HepG2 (cell line): ENCODE measurements at regions not wholly inside any gene's neighbourhood (a gene's known extent, or its start where the extent isn't known, plus 50 kb on each side); places are given as distances from the start of the nearest gene placed in this dataset.

Experiments
- ARNTL ChIP-seq: sonication (generic); formaldehyde crosslinking; IDR thresholded peaks from 2 replicates; pipeline ENCODE4 v1.4.0; 2020; ENCODE audit warnings: mild to moderate bottlenecking, missing genetic modification reagents
- CEBPG ChIP-seq: IDR thresholded peaks from 2 replicates; pipeline ENCODE4 v1.6.1; 2016
- CREB1 ChIP-seq, 2 experiments: fragments of 450-650 bp in 1 of 2; IDR thresholded peaks; 2 replicates each; pipeline ENCODE4 v1.6.1; 2016 to 2017; ENCODE audit warnings: control low read depth in 1 of 2, mild to moderate bottlenecking in 1 of 2, missing compliant biosample characterization in 1 of 2, missing genetic modification characterization in 1 of 2
- ESRRA ChIP-seq: sonication (generic); formaldehyde crosslinking; IDR thresholded peaks from 2 replicates; pipeline ENCODE4 v1.5.1; 2020; ENCODE audit warnings: mild to moderate bottlenecking, low read depth, missing genetic modification reagents
- ETV5 ChIP-seq: IDR thresholded peaks from 2 replicates; pipeline ENCODE4 v1.6.1; 2018; ENCODE audit warnings: missing biosample characterization, missing genetic modification reagents, inconsistent platforms, borderline replicate concordance
- FOXP1 ChIP-seq, 2 experiments: fragments of 450-650 bp in 1 of 2; IDR thresholded peaks; 2 replicates each; pipeline ENCODE4 v1.6.1; 2017 to 2018; ENCODE audit warnings: antibody characterized with exemption in 1 of 2
- GATAD2A ChIP-seq: IDR thresholded peaks from 2 replicates; pipeline ENCODE4 v1.6.1; 2016
- HIVEP1 ChIP-seq: sonication (generic); formaldehyde crosslinking; IDR thresholded peaks from 2 replicates; pipeline ENCODE4 v1.4.0; 2020; ENCODE audit warnings: mild to moderate bottlenecking, missing genetic modification reagents
- KAT7 ChIP-seq: IDR thresholded peaks from 2 replicates; pipeline ENCODE4 v1.6.1; 2018; ENCODE audit warnings: borderline replicate concordance, missing compliant biosample characterization
- KLF11 ChIP-seq: IDR thresholded peaks from 2 replicates; pipeline ENCODE4 v1.6.1; 2016; ENCODE audit warnings: missing compliant biosample characterization
- NFYB ChIP-seq: sonication (generic); formaldehyde crosslinking; IDR thresholded peaks from 2 replicates; pipeline ENCODE4 v1.4.0; 2020; ENCODE audit warnings: missing genetic modification reagents
- NR2C2 ChIP-seq: sonication (generic); formaldehyde crosslinking; IDR thresholded peaks from 2 replicates; pipeline ENCODE4 v1.4.0; 2020; ENCODE audit warnings: missing genetic modification reagents, mild to moderate bottlenecking, moderate library complexity, borderline replicate concordance
- PHF8 ChIP-seq: sonication (generic); formaldehyde crosslinking; IDR thresholded peaks from 2 replicates; pipeline ENCODE4 v1.5.0; 2020; ENCODE audit warnings: missing genetic modification reagents
- TAF1 ChIP-seq: sonication (generic); formaldehyde crosslinking; IDR thresholded peaks from 2 replicates; pipeline ENCODE4 v1.4.0; 2020; ENCODE audit warnings: missing genetic modification reagents
- ZBTB21 ChIP-seq: sonication (generic); formaldehyde crosslinking; IDR thresholded peaks from 2 replicates; pipeline ENCODE4 v1.4.0; 2020; ENCODE audit warnings: missing genetic modification reagents
- ZBTB34 ChIP-seq: sonication (generic); formaldehyde crosslinking; IDR thresholded peaks from 2 replicates; pipeline ENCODE4 v1.8.0; 2022; ENCODE audit warnings: mild to moderate bottlenecking, missing genetic modification reagents
- ZNF350 ChIP-seq: sonication (generic); formaldehyde crosslinking; IDR thresholded peaks from 2 replicates; pipeline ENCODE4 v1.4.0; 2020; ENCODE audit warnings: mild to moderate bottlenecking, low read depth, missing genetic modification reagents, borderline replicate concordance
- ZNF367 ChIP-seq: sonication (generic); formaldehyde crosslinking; IDR thresholded peaks from 2 replicates; pipeline ENCODE4 v1.4.0; 2020; ENCODE audit warnings: missing genetic modification reagents, borderline replicate concordance
- ZNF383 ChIP-seq: sonication (generic); formaldehyde crosslinking; IDR thresholded peaks from 2 replicates; pipeline ENCODE4 v1.4.0; 2020; ENCODE audit warnings: missing genetic modification reagents, mild to moderate bottlenecking, borderline replicate concordance
- ZNF446 ChIP-seq: sonication (generic); formaldehyde crosslinking; IDR thresholded peaks from 2 replicates; pipeline ENCODE4 v1.5.0; 2020; ENCODE audit warnings: mild to moderate bottlenecking, missing genetic modification reagents
- ZNF619 ChIP-seq: sonication (generic); formaldehyde crosslinking; IDR thresholded peaks from 2 replicates; pipeline ENCODE4 v1.4.0; 2020; ENCODE audit warnings: mild to moderate bottlenecking, missing genetic modification reagents
- ZNF713 ChIP-seq: sonication (generic); formaldehyde crosslinking; IDR thresholded peaks from 2 replicates; pipeline ENCODE4 v1.4.0; 2020; ENCODE audit warnings: mild to moderate bottlenecking, missing genetic modification reagents
- ZNF737 ChIP-seq: sonication (generic); formaldehyde crosslinking; IDR thresholded peaks from 2 replicates; pipeline ENCODE4 v1.5.0; 2020; ENCODE audit warnings: missing genetic modification reagents, mild to moderate bottlenecking, borderline replicate concordance
- TF ChIP-seq, protein P1 (sequence below): IDR thresholded peaks from 2 replicates; pipeline ENCODE4 v1.6.1; 2016; ENCODE audit warnings: low read depth
- TF ChIP-seq, protein P2 (sequence below): IDR thresholded peaks from 2 replicates; pipeline ENCODE4 v1.6.1; 2016; ENCODE audit warnings: missing genetic modification reagents, missing compliant biosample characterization

DNA sequence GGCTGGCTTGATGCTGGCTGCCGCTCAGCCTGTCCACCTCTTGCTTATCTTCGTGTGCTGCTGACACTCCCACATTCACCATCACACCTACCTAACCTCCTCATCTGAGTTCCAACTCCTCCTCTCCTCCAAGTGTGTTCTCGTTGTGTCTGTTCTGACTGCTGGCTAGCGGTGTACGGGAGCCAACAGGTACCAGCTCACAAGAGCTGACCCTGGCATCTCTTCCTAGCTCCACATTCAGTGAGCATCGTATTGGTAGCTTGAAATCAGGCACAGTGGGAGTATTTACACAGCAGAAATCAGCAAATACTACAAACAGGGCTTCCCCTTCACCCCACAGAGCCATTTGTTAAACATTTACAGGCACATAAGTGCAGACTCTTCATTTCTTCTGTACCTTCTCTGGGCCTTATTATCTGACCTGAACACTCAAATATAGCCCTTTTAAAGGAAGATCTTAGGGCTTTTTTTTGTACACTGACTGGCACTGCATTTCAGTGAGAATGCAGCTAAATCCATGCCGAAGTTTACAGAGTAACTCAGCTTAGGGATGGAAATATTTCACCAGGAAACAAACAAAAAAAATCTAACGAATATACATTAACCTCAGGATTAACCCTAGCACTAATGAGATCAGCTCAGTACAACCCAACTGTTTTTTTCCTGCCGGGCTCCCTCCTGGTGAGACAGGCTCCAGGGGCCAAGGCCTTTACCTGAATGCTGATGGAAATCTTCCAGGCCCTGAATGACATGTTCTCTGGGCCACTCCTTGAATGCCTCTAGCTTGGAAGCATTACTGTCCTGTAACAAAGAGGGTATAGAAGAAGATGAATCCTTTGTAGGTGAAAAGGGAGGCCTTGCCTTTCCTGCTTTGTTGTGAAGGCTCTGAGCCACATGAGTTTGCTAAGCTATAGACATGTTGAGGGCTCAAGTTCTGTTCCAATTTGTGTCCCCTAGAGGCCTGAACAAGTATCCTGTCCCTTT is 150.5 kb upstream of the LPP start (continued):
- no peak for TF ChIP-seq CREB1 (IDR thresholded peaks at IDR 0.05)
- TF ChIP-seq CREB1 (CRISPR knock-in tag; IDR thresholded peaks at IDR 0.05), result peak; percentile 50; the same call in 1 of the 2 replicates
- peak; percentile 64; the same call in 1 of the 2 replicates for TF ChIP-seq ARNTL
- no peak for TF ChIP-seq NFYB (CRISPR knock-in tag)
- peak; percentile 51 for TF ChIP-seq GATAD2A
- TF ChIP-seq ZNF737 (CRISPR knock-in tag), result no peak
- TF ChIP-seq TAF1, result peak; percentile 67
- peak; percentile 4; the same call in 1 of the 2 replicates for TF ChIP-seq ZBTB34 (CRISPR knock-in tag)
- 0 out of 2 replicates have a peak, but pooled peaks have one; percentile 34 for TF ChIP-seq KLF11 (CRISPR knock-in tag)
- 0 out of 2 replicates have a peak, but pooled peaks have one; percentile 14 for TF ChIP-seq ESRRA (CRISPR knock-in tag)
- peak; percentile 51; the same call in 1 of the 2 replicates for TF ChIP-seq CEBPG (CRISPR knock-in tag)
- TF ChIP-seq ZNF446 (CRISPR knock-in tag), result no peak
- peak; percentile 60; the same call in 1 of the 2 replicates for TF ChIP-seq ETV5
- TF ChIP-seq KAT7 (CRISPR knock-in tag), result peak; percentile 25
- peak; percentile 13; the same call in 1 of the 2 replicates for TF ChIP-seq PHF8
- TF ChIP-seq NR2C2 (CRISPR knock-in tag), result no peak
- TF ChIP-seq ZNF350 (CRISPR knock-in tag), result peak; percentile 68; the same call in 1 of the 2 replicates
- 0 out of 2 replicates have a peak, but pooled peaks have one; percentile 20 for TF ChIP-seq ZNF383 (CRISPR knock-in tag)
- TF ChIP-seq FOXP1 (IDR thresholded peaks at IDR 0.05), result peak; percentile 50; the same call in 1 of the 2 replicates
- TF ChIP-seq FOXP1 (CRISPR knock-in tag; IDR thresholded peaks at IDR 0.05), result peak; percentile 81; the same call in 1 of the 2 replicates
- no peak for TF ChIP-seq ZNF367 (CRISPR knock-in tag)
- TF ChIP-seq ZBTB21 (CRISPR knock-in tag), result no peak
- no peak for TF ChIP-seq ZNF713 (CRISPR knock-in tag)
- TF ChIP-seq HIVEP1 (CRISPR knock-in tag), result peak; percentile 59; the same call in 1 of the 2 replicates
- TF ChIP-seq, protein P1, sequence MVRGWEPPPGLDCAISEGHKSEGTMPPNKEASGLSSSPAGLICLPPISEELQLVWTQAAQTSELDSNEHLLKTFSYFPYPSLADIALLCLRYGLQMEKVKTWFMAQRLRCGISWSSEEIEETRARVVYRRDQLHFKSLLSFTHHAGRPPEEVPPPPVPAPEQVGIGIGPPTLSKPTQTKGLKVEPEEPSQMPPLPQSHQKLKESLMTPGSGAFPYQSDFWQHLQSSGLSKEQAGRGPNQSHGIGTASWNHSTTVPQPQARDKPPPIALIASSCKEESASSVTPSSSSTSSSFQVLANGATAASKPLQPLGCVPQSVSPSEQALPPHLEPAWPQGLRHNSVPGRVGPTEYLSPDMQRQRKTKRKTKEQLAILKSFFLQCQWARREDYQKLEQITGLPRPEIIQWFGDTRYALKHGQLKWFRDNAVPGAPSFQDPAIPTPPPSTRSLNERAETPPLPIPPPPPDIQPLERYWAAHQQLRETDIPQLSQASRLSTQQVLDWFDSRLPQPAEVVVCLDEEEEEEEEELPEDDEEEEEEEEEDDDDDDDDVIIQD (CRISPR knock-in tag), result no peak
- no peak for TF ChIP-seq ZNF619 (CRISPR knock-in tag)
- TF ChIP-seq, protein P2, sequence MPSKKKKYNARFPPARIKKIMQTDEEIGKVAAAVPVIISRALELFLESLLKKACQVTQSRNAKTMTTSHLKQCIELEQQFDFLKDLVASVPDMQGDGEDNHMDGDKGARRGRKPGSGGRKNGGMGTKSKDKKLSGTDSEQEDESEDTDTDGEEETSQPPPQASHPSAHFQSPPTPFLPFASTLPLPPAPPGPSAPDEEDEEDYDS (CRISPR knock-in tag), result peak; percentile 73
